HG03469 (cell line): ENCODE measurements at regions not wholly inside any gene's neighbourhood (a gene's known extent, or its start where the extent isn't known, plus 50 kb on each side); places are given as distances from the start of the nearest gene placed in this dataset.
"Not testable (repeated sequence)": the region's sequence is repeated elsewhere in the genome, so short reads cannot be mapped to it uniquely, and the experiment has no call there.

ENCODE experiments used
- ATAC-seq: cut with Tn5 transposase; IDR thresholded peaks from one replicate; pipeline ENCODE4 v1.9.1; 2021; ENCODE audit warnings: mild to moderate bottlenecking, moderate library complexity, moderate number of reproducible peaks; ENCODE audit not compliant: unreplicated experiment

GRCh38 chr1:67525053-67525760 is 95.0 kb upstream of the SERBP1 start:
- ATAC-seq: no peak

DNA sequence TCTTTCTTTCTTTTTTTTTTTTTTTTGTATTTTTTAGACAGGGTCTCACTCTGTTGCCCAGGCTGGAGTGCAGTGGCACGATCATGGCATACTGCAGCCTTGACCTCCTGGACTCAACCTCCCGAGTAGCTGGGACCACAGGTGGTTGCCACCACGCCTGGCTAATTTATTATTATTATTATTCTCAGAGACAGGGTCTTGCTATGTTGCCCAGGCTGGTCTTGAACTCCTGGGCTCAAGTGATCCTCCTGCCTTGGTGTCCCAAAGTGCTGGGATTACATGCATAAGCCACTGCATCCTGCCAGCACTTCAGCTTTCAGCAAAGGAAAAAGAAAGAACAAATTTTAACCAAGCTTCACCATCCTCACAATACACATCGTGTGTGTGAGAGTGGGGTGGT is 97.9 kb upstream of the SERBP1 start:
- ATAC-seq: no peak

DNA sequence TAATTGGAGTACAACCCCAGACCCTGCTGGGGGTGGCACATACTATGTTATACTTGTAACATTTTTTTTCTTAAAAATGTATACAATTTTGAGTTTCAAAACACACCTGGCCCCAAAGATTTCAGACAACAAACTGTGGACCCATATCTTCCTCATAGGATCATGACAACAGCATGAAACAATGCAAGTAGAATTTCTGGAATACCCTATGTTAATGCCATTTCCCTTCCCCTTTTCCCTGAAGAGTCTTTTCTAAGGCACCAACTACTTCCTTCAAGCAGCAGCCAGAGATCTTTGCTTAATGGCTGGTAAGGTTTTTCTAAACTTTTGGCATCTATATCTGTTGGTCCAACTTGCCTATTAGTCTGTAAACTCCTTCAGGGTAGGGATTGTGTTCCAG is 99.9 kb upstream of the SERBP1 start:
- no peak for ATAC-seq

DNA sequence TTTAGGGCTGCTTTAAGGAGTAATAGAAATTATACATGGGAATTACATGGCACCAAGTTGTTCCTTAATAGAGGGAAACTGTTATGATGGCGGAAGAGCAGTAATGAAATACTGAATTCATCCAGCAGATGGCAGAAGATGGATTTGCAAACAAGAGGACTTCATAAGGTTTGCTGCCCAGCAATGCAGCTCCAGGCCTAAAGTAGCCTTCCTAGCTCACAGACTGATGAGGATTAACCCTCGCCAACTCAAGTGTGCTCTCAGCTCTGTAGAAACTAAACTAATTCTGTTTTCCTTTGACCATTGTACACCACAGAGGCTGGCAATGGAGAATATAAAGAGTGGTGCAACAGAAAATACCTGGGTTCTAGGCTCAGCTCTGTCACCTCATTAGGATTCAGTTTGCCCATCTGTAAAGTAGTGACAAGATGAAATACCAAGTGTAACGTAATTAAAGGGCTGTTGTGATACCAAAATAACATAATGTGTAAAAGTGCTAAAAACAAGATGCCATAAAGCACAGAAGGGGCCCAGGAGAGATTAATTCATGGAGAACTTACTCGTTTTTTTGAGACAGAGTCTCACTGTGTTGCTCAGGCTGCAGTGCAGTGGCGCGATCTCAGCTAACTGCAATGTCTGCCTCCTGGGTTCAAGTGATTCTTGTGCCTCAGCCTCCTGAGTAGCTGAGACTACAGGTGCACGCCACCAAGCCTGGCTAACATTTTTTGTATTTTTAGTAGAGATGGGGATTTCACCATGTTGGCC is 102.4 kb upstream of the SERBP1 start:
- peak; percentile 58 for ATAC-seq

DNA sequence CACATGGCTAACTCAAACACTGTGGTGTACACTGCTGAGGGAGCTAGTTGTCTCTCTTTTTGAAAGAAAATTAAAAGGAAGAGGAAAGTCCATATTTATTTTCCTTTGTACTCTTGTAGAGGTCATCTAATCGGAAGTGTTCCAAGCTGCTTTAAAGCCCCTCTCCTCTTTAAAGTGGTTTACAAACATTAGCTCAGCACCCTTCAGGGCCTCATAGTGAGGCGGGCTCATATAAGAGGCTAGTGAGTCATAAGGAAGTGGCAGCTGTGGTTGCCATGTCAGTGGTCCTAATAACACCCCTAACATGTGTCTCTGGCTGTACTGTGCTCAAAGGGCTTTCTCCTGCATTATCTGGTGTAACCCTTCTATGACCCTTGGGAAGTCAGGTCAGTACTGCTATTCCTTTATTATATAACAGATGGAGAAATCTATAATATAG is 104.4 kb upstream of the SERBP1 start:
- ATAC-seq: no peak

GRCh38 chr1:67535474-67535873 is 105.3 kb upstream of the SERBP1 start:
- ATAC-seq: peak; percentile 86

GRCh38 chr1:67536957-67537666 is 106.9 kb upstream of the SERBP1 start:
- ATAC-seq: no peak

- ATAC-seq: no peak
Observed at GRCh38 chr1:67537667-67538018, 107.4 kb upstream of the SERBP1 start.

GRCh38 chr1:67540025-67540732 is 110.0 kb upstream of the SERBP1 start:
- ATAC-seq: no peak

DNA sequence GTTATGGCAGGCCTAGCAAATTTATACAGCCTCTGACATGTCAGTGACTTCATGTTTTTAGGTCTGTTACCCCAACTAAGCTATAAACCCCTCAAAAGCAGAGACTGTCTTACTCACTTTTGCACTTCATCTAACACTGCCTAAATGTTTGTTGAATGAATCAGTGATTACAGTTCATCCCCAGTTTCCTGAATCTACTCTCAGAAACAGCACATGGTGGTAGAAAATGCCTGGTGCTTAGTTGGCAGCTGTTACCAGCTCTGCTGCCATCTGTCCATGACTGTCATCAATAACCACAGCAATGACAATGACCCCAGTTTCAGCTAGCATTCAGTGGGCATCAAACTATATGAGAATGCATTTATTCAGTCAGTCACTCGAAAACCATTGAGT is 110.5 kb upstream of the SERBP1 start:
- ATAC-seq: no peak

- ATAC-seq: no peak
Observed at GRCh38 chr1:67542747-67543146, 112.5 kb upstream of the SERBP1 start.

GRCh38 chr1:67544921-67545320 is 114.7 kb upstream of the SERBP1 start:
- ATAC-seq: no peak

DNA sequence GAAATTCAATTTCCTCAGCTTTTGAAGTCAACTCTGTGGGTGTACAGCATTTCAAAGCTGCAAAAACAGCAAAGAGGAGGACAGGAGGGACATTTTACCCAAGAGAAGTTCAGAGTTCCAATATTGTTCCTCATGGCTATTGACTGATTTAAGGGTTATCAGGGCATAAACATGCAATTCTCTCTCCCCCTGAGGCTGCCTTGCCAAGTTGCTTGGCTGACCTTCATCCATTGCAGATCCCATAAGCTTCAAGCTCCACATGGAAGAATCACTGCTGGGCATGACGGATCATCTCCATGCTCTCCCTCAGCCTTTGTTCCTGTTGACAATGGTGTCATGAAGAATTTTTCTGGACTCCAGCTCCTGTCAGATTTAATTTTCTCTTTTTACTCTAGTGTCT is 115.2 kb upstream of the SERBP1 start:
- ATAC-seq: no peak

DNA sequence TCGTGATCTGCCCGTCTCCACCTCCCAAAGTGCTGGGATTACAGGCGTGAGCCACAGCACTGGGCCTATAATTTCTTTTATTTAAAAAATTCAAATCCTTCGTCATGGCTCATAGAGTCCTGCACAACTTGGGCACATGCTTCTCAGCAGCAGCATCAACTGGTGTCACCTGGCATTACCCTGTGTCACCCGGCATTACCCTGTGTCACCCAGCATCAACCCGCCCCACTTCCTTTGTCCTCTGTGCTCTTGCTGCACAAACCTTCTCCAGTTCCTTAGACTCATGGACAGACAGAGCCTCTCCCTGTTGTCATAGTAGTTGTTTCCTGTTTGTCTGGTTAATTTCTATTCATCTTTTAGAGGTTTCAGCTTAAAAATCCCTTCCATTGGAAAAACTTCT is 121.2 kb upstream of the SERBP1 start:
- no peak for ATAC-seq

GRCh38 chr1:67552336-67552759 is 122.1 kb upstream of the SERBP1 start:
- no peak for ATAC-seq

GRCh38 chr1:67554204-67554603 is 124.0 kb upstream of the SERBP1 start:
- not testable (repeated sequence) for ATAC-seq

DNA sequence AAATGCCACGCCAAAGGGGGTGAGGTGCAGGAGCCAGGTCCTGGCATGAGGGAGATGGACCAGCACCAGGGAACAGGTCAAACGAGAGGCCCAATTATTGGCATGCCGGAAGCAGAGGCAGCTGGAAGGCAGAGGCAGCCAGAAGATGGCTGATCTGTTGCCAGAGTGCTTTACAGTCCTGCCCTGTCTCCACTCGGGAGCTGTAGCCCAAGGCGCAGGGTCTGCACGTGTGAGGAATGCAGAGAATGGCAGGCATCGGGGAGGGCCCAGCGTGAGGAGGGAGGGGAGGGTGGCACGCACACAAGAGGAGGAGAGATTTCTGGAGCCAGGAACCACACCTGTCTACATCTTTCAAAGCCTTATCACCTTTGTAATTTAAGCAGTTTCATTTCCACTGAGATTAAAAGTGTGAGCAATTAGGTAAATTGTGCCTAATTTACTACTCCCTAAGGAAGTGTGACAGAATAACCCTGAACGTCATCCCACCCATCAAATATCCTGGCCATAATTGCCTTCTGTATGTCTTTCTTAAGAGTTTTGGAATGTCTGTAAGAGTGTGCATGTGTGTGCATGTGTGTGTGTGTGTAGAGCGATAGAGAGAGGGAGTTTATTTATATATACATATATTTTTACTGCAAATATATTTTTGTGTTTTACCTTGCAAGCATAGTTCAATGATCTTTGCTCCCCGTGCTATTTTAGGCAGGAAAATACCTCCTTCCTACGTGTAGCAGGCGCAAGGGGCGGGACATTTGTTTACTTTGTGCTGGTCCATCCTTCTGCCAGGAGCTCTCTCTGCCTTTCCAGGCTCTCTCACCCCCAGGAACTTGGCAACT is 125.5 kb upstream of the SERBP1 start:
- ATAC-seq: no peak

DNA sequence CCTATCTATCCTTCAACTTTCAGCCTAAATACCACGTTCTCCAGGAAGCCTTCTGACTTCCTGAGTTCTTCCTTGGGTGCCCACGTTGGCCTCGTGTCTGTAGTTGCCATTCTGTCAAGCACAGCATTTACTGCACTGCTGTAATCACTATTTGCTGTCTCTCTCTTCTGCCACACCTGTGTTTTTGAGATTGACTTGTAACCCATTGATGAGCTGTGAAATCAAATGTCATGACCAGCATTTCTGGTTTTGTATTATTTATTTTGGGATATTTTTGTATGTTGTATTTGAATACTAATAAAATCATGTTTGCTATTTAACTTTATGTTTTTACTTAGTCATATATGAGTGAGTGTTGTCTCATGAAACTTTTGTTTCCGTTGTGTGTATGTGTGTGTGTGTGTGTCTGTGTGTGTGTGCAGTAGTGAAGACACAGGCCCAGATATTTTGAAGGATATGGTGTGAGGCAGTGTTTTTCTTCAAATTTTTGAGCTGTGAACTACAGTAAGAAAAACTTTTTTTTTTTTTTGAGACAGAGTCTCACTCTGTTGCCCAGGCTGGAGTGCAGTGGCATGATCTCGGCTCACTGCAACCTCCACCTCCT is 126.2 kb upstream of the SERBP1 start:
- ATAC-seq: no peak

GRCh38 chr1:67557696-67558448 is 127.1 kb upstream of the GADD45A start:
- ATAC-seq: no peak
